GM10266 (cell line): ENCODE measurements at regions not wholly inside any gene's neighbourhood (a gene's known extent, or its start where the extent isn't known, plus 50 kb on each side); places are given as distances from the start of the nearest gene placed in this dataset.

Experiments
- DNase-seq: peaks from one replicate; pipeline ENCODE4 v3.0.0; 2012; ENCODE audit errors: extremely low spot score
- TF ChIP-seq, protein P1 (sequence below): IDR thresholded peaks from 2 replicates; pipeline ENCODE4 v1.5.1; 2012; ENCODE audit warnings: mild to moderate bottlenecking, low read depth; ENCODE audit not compliant: control insufficient read depth, insufficient read depth; ENCODE audit errors: missing control alignments

DNA sequence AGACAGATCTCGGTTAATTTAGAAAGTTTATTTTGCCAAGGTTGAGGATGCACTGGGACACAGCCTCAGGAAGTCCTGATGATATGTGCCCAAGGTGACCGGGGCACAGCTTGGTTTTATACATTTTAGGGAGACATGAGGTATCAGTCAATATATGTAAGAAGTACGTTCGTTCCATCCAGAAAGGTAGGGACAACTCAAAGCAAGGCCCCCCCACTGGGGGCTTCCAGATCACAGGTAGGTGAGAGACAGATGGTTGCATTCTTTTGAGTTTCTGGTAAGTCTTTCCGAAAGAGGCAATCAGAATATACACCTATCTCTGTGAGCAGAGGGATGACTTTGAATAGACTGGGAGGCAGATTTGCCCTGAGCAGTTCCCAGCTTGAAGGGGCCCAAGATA, 60.4 kb upstream of the VTCN1 start:
- DNase-seq, result no peak

DNA sequence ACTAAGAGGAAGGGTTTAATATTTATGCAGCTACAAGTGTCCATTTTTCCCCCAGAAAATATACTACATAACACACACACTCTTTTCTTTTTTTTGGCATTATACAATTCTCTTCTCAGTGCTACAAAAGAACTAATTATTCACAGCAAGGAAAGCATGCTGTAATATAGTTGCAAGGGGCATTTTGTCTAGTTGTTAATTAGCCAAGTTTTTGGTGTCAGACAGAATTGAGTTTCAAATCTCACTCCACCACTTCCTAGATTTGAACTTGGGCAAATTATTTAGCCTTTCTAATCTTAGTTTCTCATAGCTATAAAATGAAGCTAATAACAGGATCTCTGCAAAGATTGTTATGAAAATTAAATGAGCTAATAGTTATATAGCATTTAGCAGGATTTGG, 60.0 kb upstream of the VTCN1 start:
- DNase-seq, result no peak
- TF ChIP-seq, protein P1, sequence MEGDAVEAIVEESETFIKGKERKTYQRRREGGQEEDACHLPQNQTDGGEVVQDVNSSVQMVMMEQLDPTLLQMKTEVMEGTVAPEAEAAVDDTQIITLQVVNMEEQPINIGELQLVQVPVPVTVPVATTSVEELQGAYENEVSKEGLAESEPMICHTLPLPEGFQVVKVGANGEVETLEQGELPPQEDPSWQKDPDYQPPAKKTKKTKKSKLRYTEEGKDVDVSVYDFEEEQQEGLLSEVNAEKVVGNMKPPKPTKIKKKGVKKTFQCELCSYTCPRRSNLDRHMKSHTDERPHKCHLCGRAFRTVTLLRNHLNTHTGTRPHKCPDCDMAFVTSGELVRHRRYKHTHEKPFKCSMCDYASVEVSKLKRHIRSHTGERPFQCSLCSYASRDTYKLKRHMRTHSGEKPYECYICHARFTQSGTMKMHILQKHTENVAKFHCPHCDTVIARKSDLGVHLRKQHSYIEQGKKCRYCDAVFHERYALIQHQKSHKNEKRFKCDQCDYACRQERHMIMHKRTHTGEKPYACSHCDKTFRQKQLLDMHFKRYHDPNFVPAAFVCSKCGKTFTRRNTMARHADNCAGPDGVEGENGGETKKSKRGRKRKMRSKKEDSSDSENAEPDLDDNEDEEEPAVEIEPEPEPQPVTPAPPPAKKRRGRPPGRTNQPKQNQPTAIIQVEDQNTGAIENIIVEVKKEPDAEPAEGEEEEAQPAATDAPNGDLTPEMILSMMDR, result no peak

More for the DNA sequence above, 60.4 kb upstream of the VTCN1 start:
- TF ChIP-seq, protein P1, result no peak

DNA sequence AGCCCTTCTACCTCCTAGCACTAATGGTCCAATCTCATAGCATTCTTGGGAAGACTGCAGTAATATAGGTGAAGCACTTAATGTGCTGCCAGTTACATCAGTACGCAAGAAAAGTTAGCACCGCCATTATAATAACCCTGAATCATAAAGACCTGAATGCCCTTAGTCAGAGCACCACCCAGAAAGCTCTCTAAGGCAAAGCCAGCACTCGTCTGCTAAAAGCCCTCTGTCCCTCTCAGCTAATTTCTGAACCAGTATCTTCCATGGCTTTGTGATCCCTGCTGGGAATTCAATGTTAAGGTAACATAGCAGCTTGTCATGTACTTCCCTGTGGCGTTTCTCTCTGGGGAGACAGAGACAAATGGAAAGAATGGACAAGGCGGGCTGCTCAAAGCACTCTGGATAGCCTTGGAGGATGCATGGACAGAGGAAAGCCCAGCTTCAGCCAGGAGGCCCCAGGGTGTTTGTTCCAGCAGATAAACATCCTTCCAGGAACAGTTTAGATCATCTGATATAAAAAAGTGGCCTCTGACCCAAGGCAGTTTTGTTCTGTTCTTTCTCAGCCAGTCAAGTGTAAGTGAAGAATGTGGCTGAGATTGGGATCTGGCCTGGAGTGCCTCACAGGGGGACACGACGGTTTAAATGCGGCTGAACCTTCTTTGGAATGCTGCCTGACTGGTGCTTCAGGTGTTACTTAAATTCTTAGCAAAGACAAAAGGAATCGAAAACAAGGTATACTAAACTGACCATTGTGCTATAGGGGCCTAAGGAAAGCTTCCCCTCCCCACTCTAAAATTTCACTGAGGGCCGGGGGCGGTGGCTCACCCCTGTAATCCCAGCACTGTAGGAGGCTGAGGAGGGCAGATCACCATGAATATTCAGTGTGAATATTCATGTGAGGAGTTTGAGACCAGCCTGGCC, 58.1 kb upstream of the VTCN1 start:
- TF ChIP-seq, protein P1, result no peak
- no peak for DNase-seq

DNA sequence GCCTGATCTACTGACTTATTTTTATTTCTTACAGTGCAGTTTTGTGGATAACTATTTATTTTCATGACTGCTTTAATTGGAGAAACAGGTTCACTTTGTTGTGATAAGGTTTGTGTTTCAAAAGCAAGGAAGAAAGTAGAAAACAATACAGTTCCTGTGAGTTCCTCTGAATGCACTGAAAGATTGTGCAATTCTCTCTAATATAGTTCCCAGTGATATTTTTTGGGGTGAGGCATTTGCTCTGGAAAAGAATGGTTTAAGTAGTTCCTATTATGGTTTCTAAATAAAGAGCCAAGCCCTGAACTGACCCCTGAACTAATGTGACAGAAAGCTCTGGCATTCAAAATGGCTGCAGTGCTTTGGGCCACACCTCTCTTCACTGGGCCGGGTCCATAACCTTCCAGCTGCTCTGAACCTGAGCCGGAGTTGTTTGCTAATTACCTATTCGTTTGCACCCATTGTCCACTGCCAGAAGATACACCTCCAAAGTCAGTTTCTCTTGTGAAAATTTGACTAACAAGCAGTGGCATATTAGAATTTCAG, 56.6 kb upstream of the VTCN1 start:
- no peak for DNase-seq
- TF ChIP-seq, protein P1, result no peak

DNA sequence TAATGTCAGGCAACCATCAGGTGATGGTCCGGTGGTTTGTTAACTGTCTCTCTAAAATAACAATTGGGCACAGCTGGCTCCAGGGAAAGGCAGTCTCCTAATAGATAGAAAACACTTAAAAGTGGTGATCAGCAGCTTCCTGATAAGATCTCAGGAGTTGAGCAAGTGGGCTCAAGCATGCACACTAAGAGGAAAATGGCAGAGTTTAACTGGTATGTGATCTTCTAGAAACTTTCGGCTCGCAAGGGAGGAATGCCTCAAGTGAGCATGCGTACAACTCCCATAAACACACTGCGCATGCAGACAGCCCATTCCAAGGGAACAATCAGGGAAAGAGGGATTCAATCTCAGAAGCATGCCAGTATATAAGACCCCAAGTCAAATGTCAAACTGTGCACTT, 52.2 kb upstream of the VTCN1 start:
- no peak for DNase-seq
- TF ChIP-seq, protein P1, result no peak

DNA sequence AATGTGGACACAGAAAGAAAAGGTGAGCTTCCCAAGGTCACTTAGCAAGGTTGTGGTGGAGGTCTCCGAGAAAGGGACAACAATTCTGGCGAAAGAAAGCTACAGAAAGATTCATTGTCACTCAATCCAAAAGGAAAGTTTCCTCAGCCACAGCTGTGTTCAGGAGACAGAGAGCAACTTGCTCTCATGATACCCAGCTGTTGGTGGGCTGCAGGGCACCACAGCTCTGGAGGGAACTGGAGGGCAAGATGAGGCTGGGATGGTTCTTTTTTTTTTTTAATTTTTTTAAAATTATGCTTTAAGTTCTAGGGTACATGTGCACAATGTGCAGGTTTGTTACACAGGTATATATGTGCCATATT, 50.7 kb upstream of the VTCN1 start:
- no peak for DNase-seq
- TF ChIP-seq, protein P1, result no peak

DNA sequence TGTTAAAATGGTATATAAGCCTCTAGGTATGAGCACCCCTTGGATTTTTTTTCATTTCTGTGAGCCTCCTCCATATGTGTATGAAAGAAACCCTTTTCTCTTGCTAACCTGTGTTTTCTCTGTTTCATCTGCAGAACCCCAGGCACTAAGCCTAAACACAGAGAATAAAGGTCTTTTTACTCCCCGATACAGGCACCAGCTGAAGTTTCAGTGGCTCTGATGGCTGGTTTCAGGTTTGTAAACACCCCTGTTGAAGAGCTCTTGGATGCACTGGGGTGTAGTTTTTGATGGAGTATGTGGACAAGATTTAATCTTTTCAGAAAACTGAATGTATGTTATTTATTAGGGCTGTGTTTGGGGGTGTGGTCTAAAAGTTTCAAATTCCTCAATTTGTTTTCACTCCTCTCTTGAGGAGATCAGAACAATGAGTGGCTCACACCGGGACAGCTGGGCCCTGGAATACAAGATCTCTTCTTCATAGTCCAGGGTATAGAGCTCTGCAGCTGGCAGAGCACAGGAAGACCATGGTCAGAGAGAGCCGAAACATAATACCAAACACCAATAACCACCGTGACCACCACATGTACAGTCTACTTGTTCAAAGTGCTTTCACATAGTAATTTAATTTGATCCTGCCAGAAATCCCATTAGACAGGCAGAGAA, 50.2 kb upstream of the VTCN1 start:
- DNase-seq, result no peak
- TF ChIP-seq, protein P1, result no peak
